Chondrocyte (in vitro differentiated cells): ENCODE measurements at regions not wholly inside any gene's neighbourhood (a gene's known extent, or its start where the extent isn't known, plus 50 kb on each side); places are given as distances from the start of the nearest gene placed in this dataset.

ENCODE experiments used
- DNase-seq: peaks from one replicate; pipeline ENCODE4 v3.0.0; 2021; ENCODE audit warnings: mixed read lengths, low spot score
- H3K27ac Mint-ChIP-seq: one replicate; pipeline ENCODE4 v1.8.0; 2021; ENCODE audit warnings: mild to moderate bottlenecking, moderate library complexity, mixed read lengths; ENCODE audit not compliant: unreplicated experiment
- H3K27me3 Mint-ChIP-seq: 2 replicates; pipeline ENCODE4 v1.8.0; 2021; ENCODE audit warnings: low read depth, mixed read lengths
- H3K36me3 Mint-ChIP-seq: 2 replicates; pipeline ENCODE4 v1.8.0; 2021; ENCODE audit warnings: low read depth, mixed read lengths
- H3K4me1 Mint-ChIP-seq: 2 replicates; pipeline ENCODE4 v1.8.0; 2021; ENCODE audit warnings: low read depth, mild to moderate bottlenecking, mixed read lengths
- H3K4me3 Mint-ChIP-seq: one replicate; pipeline ENCODE4 v1.8.0; 2021; ENCODE audit warnings: mild to moderate bottlenecking, moderate library complexity, mixed read lengths; ENCODE audit not compliant: unreplicated experiment
- H3K9me3 Mint-ChIP-seq: 2 replicates; pipeline ENCODE4 v1.8.0; 2021; ENCODE audit warnings: low read depth, mixed read lengths
- CTCF ChIP-seq: fragments of 200-600 bp; sonication (generic); IDR thresholded peaks from 2 replicates; pipeline ENCODE4 v1.5.0; 2021; ENCODE audit warnings: antibody characterized with exemption, mild to moderate bottlenecking, moderate library complexity

GRCh38 chr11:41983475-41983874, 524.0 kb upstream of the LRRC4C start:
- H3K36me3 Mint-ChIP-seq, result no peaks in the 10 kb centered on the region
- no peak overlapping the region for H3K4me3 Mint-ChIP-seq
- peaks cover 3% of the 10 kb centered on the region for H3K9me3 Mint-ChIP-seq
- no peak overlapping the region for H3K27ac Mint-ChIP-seq
- no peak for TF ChIP-seq CTCF
- H3K4me1 Mint-ChIP-seq, result no peaks in the 10 kb centered on the region
- no peak for DNase-seq
- H3K27me3 Mint-ChIP-seq, result no peaks in the 10 kb centered on the region

DNA sequence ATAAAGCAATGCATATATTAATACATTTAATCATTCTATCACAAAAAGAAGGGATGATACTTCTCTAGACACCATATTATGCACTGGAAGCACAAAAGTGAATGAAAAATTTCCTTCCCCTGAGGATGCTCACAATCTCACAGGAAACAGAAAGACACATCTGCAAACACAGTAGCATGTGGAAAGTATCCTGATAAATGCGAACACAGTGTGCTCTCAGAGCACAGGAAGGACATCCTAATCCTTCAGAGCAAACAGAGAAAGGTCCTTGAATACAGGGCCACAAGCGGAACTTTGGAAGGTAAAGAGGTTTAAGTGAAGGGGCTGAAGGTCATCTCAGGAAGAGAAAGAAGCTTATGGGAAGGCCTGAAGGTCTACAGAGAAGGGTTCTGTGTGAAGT, 524.6 kb upstream of the LRRC4C start:
- Mint-ChIP-seq H3K27me3 (no peaks in the 10 kb centered on the region), H3K27ac (no peak overlapping the region), H3K9me3 (peaks cover 2% of the 10 kb centered on the region), H3K4me3 (no peak overlapping the region), H3K36me3 (no peaks in the 10 kb centered on the region), H3K4me1 (no peaks in the 10 kb centered on the region)
- no peak for TF ChIP-seq CTCF
- no peak for DNase-seq

- Mint-ChIP-seq H3K4me1 (no peaks in the 10 kb centered on the region), H3K4me3 (no peak overlapping the region), H3K27me3 (no peaks in the 10 kb centered on the region), H3K9me3 (no peaks in the 10 kb centered on the region), H3K36me3 (no peaks in the 10 kb centered on the region), H3K27ac (no peak overlapping the region)
- no peak for TF ChIP-seq CTCF
- DNase-seq, result no peak
Measured at GRCh38 chr11:41985799-41986198, 526.3 kb upstream of the LRRC4C start.

GRCh38 chr11:41988951-41989572, 529.6 kb upstream of the LRRC4C start:
- Mint-ChIP-seq H3K27me3 (no peaks in the 10 kb centered on the region), H3K9me3 (no peaks in the 10 kb centered on the region), H3K36me3 (no peaks in the 10 kb centered on the region), H3K4me3 (no peak overlapping the region), H3K4me1 (no peaks in the 10 kb centered on the region), H3K27ac (no peak overlapping the region)
- TF ChIP-seq CTCF, result no peak
- DNase-seq, result no peak

GRCh38 chr11:41989823-41990380, 530.5 kb upstream of the LRRC4C start:
- H3K4me1 Mint-ChIP-seq, result no peaks in the 10 kb centered on the region

More at GRCh38 chr11:41989823-41990380, 530.5 kb upstream of the LRRC4C start:
- DNase-seq, result no peak
- H3K9me3 Mint-ChIP-seq, result no peaks in the 10 kb centered on the region
- no peak overlapping the region for H3K27ac Mint-ChIP-seq
- H3K27me3 Mint-ChIP-seq, result no peaks in the 10 kb centered on the region
- no peak overlapping the region for H3K4me3 Mint-ChIP-seq
- no peak for TF ChIP-seq CTCF
- H3K36me3 Mint-ChIP-seq, result no peaks in the 10 kb centered on the region
